Stomach (tissue), 4 donors: ENCODE measurements at regions not wholly inside any gene's neighbourhood (a gene's known extent, or its start where the extent isn't known, plus 50 kb on each side); places are given as distances from the start of the nearest gene placed in this dataset.

Experiments used
- EP300 ChIP-seq: sonication (generic); formaldehyde crosslinking; IDR thresholded peaks from one replicate; pipeline ENCODE4 v1.6.1; 2017; ENCODE audit warnings: antibody characterized with exemption
- POLR2A ChIP-seq, 4 donors: fragments of 450-650 bp; IDR thresholded peaks; one replicate each; pipeline ENCODE4 v1.6.1; 2016; ENCODE audit warnings: antibody characterized with exemption in 4 of 4, control low read depth in 2 of 4, mild to moderate bottlenecking in 1 of 4, moderate library complexity in 1 of 4
- TF ChIP-seq, protein P1 (sequence below), 7 experiments: fragments of 450-650 bp in 4 of 7; fragments of 200-600 bp in 3 of 7; sonication (generic) in 3 of 7; IDR thresholded peaks; one replicate each; pipeline ENCODE4 v1.5.1; 2016 to 2019; ENCODE audit warnings: antibody characterized with exemption in 7 of 7, control low read depth in 2 of 7, mild to moderate bottlenecking in 1 of 7

DNA sequence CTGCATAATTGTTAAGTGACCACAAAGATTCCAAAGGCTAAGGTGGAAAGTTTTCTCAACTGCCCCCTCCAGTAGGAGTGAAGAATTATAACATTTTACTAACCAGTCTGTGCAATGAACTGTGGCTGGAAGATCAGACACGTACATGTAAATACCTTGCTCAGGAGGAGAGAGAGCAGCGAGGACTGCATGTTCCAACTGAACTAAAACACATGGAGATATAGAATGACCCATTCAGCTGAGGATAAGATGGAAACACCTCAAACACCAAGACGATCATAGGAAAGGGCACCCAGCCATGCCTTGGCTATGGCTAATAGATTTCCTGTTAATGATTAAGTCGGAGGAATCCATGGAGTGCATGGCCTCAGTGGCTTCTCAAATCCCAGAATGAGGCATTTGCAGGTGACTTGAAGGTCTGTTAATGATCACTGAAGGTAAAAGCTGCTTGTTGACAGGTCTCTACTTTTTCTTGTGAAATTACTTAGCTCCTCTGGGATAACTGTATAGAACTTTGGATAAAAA, 875.6 kb downstream of the TFAP2A start:
- TF ChIP-seq POLR2A (IDR thresholded peaks at IDR 0.05) (no peak), EP300 (no peak)
- TF ChIP-seq, protein P1, sequence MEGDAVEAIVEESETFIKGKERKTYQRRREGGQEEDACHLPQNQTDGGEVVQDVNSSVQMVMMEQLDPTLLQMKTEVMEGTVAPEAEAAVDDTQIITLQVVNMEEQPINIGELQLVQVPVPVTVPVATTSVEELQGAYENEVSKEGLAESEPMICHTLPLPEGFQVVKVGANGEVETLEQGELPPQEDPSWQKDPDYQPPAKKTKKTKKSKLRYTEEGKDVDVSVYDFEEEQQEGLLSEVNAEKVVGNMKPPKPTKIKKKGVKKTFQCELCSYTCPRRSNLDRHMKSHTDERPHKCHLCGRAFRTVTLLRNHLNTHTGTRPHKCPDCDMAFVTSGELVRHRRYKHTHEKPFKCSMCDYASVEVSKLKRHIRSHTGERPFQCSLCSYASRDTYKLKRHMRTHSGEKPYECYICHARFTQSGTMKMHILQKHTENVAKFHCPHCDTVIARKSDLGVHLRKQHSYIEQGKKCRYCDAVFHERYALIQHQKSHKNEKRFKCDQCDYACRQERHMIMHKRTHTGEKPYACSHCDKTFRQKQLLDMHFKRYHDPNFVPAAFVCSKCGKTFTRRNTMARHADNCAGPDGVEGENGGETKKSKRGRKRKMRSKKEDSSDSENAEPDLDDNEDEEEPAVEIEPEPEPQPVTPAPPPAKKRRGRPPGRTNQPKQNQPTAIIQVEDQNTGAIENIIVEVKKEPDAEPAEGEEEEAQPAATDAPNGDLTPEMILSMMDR (IDR thresholded peaks at IDR 0.05), result no peak
